GM12892 (cell line): ENCODE measurements at regions not wholly inside any gene's neighbourhood (a gene's known extent, or its start where the extent isn't known, plus 50 kb on each side); places are given as distances from the start of the nearest gene placed in this dataset.

Experiments
- POLR2A ChIP-seq: IDR thresholded peaks from 2 replicates; pipeline ENCODE4 v1.6.1; 2011; ENCODE audit warnings: low read depth, low read length, control low read depth
- POLR2AphosphoS5 ChIP-seq: IDR thresholded peaks from 2 replicates; pipeline ENCODE4 v1.6.1; 2011; ENCODE audit warnings: low read depth, low read length, control low read depth

- TF ChIP-seq POLR2AphosphoS5 (no peak), POLR2A (no peak)
Measured at GRCh38 chr16:50970281-50970680, 180.8 kb downstream of the SALL1 start.
